GM12873 (cell line): ENCODE measurements at regions not wholly inside any gene's neighbourhood (a gene's known extent, or its start where the extent isn't known, plus 50 kb on each side); places are given as distances from the start of the nearest gene placed in this dataset.

Experiments used
- CTCF ChIP-seq: IDR thresholded peaks from 2 replicates; pipeline ENCODE4 v1.5.1; 2012; ENCODE audit warnings: low read depth, mild to moderate bottlenecking, moderate library complexity, low read length, control low read depth; ENCODE audit not compliant: insufficient read depth; ENCODE audit errors: missing control alignments

- TF ChIP-seq CTCF, result no peak
Measured at GRCh38 chr7:132061937-132062336, 505.5 kb upstream of the PODXL start.

- no peak for TF ChIP-seq CTCF
Measured at GRCh38 chr7:132059141-132059540, 502.7 kb upstream of the PODXL start.

- TF ChIP-seq CTCF, result no peak
Measured at GRCh38 chr7:132055336-132056120, 499.1 kb upstream of the PODXL start.

GRCh38 chr7:132053871-132054270 lies 497.4 kb upstream of the PODXL start:
- TF ChIP-seq CTCF, result no peak

- TF ChIP-seq CTCF, result no peak
Measured at GRCh38 chr7:132051311-132051710, 494.9 kb upstream of the PODXL start.

- peak; percentile 73 for TF ChIP-seq CTCF
Measured at GRCh38 chr7:132049462-132050304, 493.3 kb upstream of the PODXL start.

GRCh38 chr7:132045481-132045980 lies 489.1 kb upstream of the PODXL start:
- TF ChIP-seq CTCF, result no peak
